Activated CD4-positive, alpha-beta T cell treated with anti-CD3 and anti-CD28 coated beads for 36 hours (primary cell): ENCODE measurements at regions not wholly inside any gene's neighbourhood (a gene's known extent, or its start where the extent isn't known, plus 50 kb on each side); places are given as distances from the start of the nearest gene placed in this dataset.
"Not testable (repeated sequence)": the region's sequence is repeated elsewhere in the genome, so short reads cannot be mapped to it uniquely, and the experiment has no call there.

ENCODE experiments used
- ATAC-seq: fragments of 200-7000 bp; cut with Tn5 transposase; one replicate; pipeline ENCODE4 v1.10.0; 2021; ENCODE audit warnings: mild to moderate bottlenecking, moderate library complexity
- CTCF ChIA-PET: fragments of 350-600 bp; sonication (Branson Sonifier 250); formaldehyde crosslinking; loops from one replicate; lab custom pipeline; 2021; ENCODE audit warnings: antibody characterized with exemption; lab: Charles Lee
- POLR2A ChIA-PET: fragments of 350-600 bp; sonication (Branson Sonifier 250); formaldehyde crosslinking; loops from one replicate; lab custom pipeline; 2021; ENCODE audit warnings: antibody characterized with exemption, inconsistent platforms; lab: Charles Lee
- DNase-seq: peaks from one replicate; pipeline ENCODE4 v3.0.0-alpha.2; 2020
- H3K27ac Mint-ChIP-seq: one replicate; pipeline ENCODE4 v1.8.0; 2021; ENCODE audit warnings: mixed read lengths
- H3K27me3 Mint-ChIP-seq: one replicate; pipeline ENCODE4 v1.8.0; 2021; ENCODE audit warnings: mixed read lengths
- H3K36me3 Mint-ChIP-seq: one replicate; pipeline ENCODE4 v1.8.0; 2021; ENCODE audit warnings: low read depth, mixed read lengths
- H3K4me1 Mint-ChIP-seq: one replicate; pipeline ENCODE4 v1.8.0; 2021; ENCODE audit warnings: mixed read lengths
- H3K4me3 Mint-ChIP-seq: one replicate; pipeline ENCODE4 v1.8.0; 2021; ENCODE audit warnings: mild to moderate bottlenecking, moderate library complexity, mixed read lengths
- H3K9me3 Mint-ChIP-seq: one replicate; pipeline ENCODE4 v1.8.0; 2021; ENCODE audit warnings: low read depth, mixed read lengths
- intact Hi-C, 2 experiments: fragments of 100-400 bp; cut with DNase I in 1 of 2; cut with micrococcal nuclease in 1 of 2; formaldehyde crosslinking; loops; one replicate each; pipeline versions ENCODE4 v1.14.2 to v1.15.1; 2022 to 2024; cut with DNase I, micrococcal nuclease

DNA sequence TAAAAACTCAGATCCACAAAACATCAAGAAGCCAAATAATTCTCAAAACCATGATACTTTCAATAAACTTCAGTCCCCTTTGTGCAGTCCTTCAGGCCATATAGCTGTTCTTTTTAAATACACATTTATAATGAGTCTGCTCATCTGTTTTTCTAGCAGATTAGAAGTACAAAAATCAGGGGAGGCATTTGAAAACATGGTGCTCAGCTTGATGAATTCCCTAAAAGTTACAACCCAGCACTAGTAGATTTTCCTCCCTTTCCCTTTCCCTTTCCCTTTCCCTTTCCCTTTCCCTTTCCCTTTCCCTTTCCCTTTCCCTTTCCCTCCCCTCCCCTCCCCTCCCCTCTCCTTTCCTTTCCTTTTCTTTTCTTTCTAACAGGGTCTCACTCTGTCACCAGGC is 884.6 kb upstream of the AMELY start:
- Mint-ChIP-seq H3K27ac (no peak overlapping the region), H3K4me3 (no peak overlapping the region), H3K36me3 (no peaks in the 10 kb centered on the region), H3K9me3 (peaks cover 3% of the 10 kb centered on the region), H3K27me3 (no peaks in the 10 kb centered on the region), H3K4me1 (no peaks in the 10 kb centered on the region)
- CTCF ChIA-PET, result no interaction called here
- intact Hi-C loops, result no loop called here
- POLR2A ChIA-PET, result no interaction called here
- DNase-seq (no peak), ATAC-seq (no peak)

DNA sequence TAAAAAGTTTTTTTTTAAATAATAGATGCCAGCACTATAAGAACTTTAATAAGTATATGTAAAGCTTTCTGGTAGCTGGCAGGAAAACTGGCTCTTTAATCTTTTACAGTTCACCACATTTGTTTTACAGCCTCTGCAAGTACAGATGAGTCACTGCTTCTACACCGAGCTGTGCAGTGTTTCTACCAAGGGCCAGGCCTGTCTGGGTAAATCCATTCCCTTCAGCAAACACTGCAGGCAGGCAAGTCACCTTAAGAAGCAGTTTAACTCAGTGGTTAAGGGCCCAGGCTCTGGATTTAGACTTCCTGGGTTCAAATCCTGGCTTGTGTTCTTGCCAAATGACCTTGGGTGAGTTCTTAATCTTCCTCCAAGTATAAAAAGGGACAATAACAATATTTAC is 882.9 kb upstream of the AMELY start:
- Mint-ChIP-seq H3K4me3 (no peak overlapping the region), H3K27ac (no peak overlapping the region), H3K27me3 (no peaks in the 10 kb centered on the region), H3K4me1 (no peaks in the 10 kb centered on the region), H3K9me3 (no peaks in the 10 kb centered on the region), H3K36me3 (no peaks in the 10 kb centered on the region)
- peak; percentile 27 for DNase-seq
- peak; percentile 75 for ATAC-seq
- POLR2A ChIA-PET, result no interaction called here
- intact Hi-C loops, result no loop called here
- CTCF ChIA-PET, result no interaction called here

DNA sequence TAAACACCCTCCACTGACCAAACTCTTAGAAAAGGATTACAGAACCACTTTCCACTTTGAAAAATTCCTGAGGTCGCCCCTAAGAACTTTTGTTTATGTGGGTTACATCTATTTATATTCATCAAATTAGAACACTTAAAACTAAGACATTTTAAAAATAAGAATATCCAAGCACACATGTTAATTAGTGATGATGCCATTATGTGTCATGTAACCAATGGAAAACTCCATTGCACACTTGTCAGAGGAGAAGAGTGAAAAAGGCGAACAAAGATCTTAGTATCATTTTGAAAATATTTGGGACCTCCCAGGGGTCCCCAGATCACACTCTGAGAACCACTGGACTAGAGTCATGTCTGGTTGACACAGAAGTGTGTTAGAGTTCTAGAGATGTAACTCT is 882.4 kb upstream of the AMELY start:
- intact Hi-C loops, result no loop called here
- Mint-ChIP-seq H3K27me3 (no peaks in the 10 kb centered on the region), H3K4me1 (no peaks in the 10 kb centered on the region), H3K9me3 (no peaks in the 10 kb centered on the region), H3K4me3 (no peak overlapping the region), H3K36me3 (no peaks in the 10 kb centered on the region), H3K27ac (no peak overlapping the region)
- DNase-seq (no peak), ATAC-seq (peak; percentile 33)
- ChIA-PET CTCF (no interaction called here), POLR2A (no interaction called here)

DNA sequence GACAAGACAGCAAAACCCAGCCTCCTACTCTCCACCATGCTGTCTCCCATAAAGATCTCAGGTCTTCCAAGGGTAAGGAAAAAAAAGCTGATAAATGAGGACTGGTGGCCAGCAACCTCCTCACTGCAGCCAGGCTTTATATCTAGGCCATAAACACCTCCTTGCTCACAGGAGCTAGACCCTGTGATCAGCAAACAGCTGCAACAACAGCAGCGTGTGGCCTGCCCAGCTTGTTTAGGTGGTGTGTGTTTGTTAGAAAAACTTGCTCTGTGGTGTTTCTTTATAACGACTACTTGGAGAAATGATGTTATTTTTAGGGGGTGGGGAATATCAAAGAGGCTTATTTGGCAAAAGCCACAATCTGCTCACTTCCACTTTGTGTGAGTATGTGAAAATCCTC is 880.9 kb upstream of the AMELY start:
- intact Hi-C loops, result no loop called here
- Mint-ChIP-seq H3K4me1 (no peaks in the 10 kb centered on the region), H3K27ac (no peak overlapping the region), H3K9me3 (no peaks in the 10 kb centered on the region), H3K27me3 (no peaks in the 10 kb centered on the region), H3K36me3 (no peaks in the 10 kb centered on the region), H3K4me3 (no peak overlapping the region)
- no peak for DNase-seq
- ATAC-seq, result no peak
- ChIA-PET CTCF (no interaction called here), POLR2A (no interaction called here)

DNA sequence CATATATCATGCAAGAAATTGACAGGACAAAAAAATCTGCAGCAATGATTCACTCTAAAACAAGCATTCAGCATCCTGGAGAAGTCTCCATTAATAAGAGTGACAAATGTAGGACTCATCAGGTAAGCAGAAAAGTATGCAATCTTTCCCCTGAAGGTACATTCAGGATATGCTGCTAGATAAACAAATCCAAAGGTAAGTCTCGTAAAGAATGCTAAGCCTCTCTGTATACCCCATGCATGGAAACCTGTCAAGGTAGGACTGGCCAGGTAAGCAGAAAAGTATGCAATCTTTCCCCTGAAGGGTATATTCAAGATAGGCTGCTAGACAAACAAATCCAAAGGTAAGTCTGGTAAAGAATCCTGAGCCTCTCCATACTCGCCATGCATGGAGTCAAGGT is 869.9 kb upstream of the AMELY start:
- ATAC-seq (no peak), DNase-seq (no peak)
- ChIA-PET CTCF (no interaction called here), POLR2A (interaction anchor here (0.7 kb wide), 1 partner anchor 427 kb away, joined by 5 read pairs; no protein-coding TSS in a partner anchor)
- Mint-ChIP-seq H3K36me3 (no peaks in the 10 kb centered on the region), H3K4me3 (no peak overlapping the region), H3K9me3 (no peaks in the 10 kb centered on the region), H3K27ac (no peak overlapping the region), H3K4me1 (no peaks in the 10 kb centered on the region), H3K27me3 (no peaks in the 10 kb centered on the region)
- intact Hi-C loops, result no loop called here

DNA sequence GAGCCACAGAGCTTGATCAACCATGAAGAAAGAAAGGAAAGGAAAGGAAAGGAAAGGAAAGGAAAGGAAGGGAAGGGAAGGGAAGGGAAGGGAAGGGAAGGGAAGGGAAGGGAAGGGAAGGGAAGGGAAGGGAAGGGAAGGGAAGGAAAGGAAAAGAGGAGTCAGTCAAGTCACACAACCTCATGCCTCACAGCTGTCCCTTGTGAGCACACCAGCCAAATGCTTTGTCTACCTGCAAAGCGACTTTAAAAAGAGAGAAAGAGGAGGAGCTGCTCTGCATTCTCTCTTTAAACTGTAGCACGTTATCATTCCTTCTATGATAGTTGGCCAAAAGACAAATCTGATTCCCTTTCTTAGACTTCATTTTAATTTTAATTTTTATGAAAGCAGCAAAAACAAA is 863.9 kb upstream of the AMELY start:
- H3K4me3 Mint-ChIP-seq, H3K4me1 Mint-ChIP-seq, ATAC-seq, POLR2A ChIA-PET, H3K36me3 Mint-ChIP-seq, H3K27ac Mint-ChIP-seq, CTCF ChIA-PET, DNase-seq, intact Hi-C loops, H3K9me3 Mint-ChIP-seq, H3K27me3 Mint-ChIP-seq: not testable (repeated sequence)

DNA sequence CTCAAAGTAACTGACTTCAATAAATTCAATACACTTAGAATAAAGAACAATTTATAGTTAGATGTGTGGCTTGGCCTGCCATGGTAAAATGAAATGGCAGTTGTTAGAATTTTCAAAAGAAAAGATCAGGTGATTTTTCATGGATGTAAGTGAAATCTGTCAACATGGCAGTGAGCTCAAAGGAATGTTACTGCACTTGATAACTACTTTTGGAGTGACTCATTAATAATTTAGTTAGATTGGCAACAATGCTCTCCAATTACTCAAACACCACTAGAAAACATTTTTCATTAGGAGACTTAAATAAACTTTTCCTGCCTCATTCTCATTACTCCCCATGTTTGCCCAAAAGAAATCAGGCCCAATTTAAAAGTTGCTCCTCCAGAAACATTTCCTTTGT is 860.2 kb upstream of the AMELY start:
- Mint-ChIP-seq H3K4me1 (no peaks in the 10 kb centered on the region), H3K27ac (no peak overlapping the region), H3K9me3 (no peaks in the 10 kb centered on the region), H3K4me3 (no peak overlapping the region), H3K36me3 (no peaks in the 10 kb centered on the region), H3K27me3 (no peaks in the 10 kb centered on the region)
- intact Hi-C loops, result no loop called here
- DNase-seq, result no peak
- ChIA-PET CTCF (no interaction called here), POLR2A (no interaction called here)
- ATAC-seq, result no peak

DNA sequence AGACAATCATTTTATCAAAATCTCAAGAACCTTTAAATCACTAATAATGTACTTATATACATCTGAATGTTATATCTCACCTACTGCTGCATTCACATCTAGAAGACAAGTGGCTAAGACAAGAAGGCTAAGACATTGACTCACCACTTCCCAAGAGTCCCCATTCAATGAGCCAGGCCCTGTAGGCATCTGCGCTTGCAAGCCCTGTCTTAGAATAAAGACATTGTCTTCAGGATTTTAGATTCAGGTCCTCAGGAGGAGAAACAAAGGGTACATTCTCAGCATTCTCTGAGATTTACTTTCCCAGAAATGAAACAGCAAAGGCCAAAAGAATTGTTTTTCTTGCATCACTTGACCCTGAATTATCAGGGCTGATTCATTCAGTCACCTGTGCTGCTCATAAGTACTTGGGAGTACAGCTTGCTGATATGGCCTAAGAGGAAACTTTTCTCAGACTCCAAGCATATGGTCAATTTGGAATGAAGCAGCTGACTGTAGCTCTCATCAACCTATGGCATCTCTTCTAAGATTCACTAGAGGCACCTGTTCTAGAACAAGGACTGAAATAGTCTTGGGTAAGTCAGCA is 858.3 kb upstream of the AMELY start:
- intact Hi-C loops, result no loop called here
- Mint-ChIP-seq H3K4me1 (no peaks in the 10 kb centered on the region), H3K27ac (no peak overlapping the region), H3K9me3 (no peaks in the 10 kb centered on the region), H3K27me3 (no peaks in the 10 kb centered on the region), H3K36me3 (no peaks in the 10 kb centered on the region), H3K4me3 (no peak overlapping the region)
- ATAC-seq (no peak), DNase-seq (no peak)
- CTCF ChIA-PET, result no interaction called here
- POLR2A ChIA-PET, result no interaction called here

DNA sequence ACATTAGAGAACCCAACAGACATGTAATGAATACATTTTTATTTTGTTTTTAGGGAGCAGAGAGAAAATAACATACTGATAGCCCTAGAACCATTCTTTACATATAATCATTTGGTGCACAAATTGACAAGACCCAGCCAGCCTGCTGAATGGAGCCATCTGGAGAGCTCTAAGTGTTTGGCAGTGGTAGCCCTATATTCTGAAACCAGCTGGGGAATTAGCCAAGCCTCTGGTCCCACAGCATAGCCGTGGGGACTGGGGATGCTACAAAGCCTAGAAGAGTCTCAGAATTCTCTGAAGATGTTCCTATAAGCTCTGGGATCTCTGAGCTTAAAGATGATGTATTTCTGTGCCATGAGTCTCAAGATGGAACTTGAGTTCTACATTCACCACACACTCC is 857.3 kb upstream of the AMELY start:
- H3K27ac Mint-ChIP-seq, result no peak overlapping the region
- H3K9me3 Mint-ChIP-seq, result no peaks in the 10 kb centered on the region
- H3K36me3 Mint-ChIP-seq, result no peaks in the 10 kb centered on the region
- ChIA-PET POLR2A (no interaction called here), CTCF (no interaction called here)
- ATAC-seq, result no peak
- H3K4me3 Mint-ChIP-seq, result no peak overlapping the region
- intact Hi-C loops, result no loop called here
- no peaks in the 10 kb centered on the region for H3K27me3 Mint-ChIP-seq
- no peaks in the 10 kb centered on the region for H3K4me1 Mint-ChIP-seq
- DNase-seq, result no peak

DNA sequence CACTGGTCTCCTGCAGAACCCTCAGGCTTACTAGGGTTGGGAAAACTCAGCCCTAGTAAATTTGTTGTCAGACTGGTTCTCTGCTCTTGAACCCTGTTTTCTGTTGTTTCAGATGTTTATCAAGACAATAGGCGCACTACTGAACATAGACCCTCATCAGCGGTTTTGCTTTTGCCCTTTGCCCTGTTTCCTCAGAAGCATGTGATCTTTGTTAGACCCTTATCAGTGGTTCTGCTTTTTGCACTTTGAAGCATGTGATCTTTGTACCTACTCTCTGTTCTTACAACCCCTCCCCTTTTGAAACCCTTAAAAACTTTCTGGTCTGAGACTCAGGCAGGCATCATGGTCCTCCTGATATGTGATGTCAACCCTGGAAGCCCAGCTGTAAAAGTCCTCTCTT is 842.2 kb upstream of the AMELY start:
- POLR2A ChIA-PET, result no interaction called here
- Mint-ChIP-seq H3K4me1 (no peaks in the 10 kb centered on the region), H3K27me3 (peaks cover under 1% of the 10 kb centered on the region), H3K36me3 (no peaks in the 10 kb centered on the region), H3K4me3 (no peak overlapping the region), H3K9me3 (no peaks in the 10 kb centered on the region), H3K27ac (no peak overlapping the region)
- ATAC-seq (no peak), DNase-seq (no peak)
- CTCF ChIA-PET, result no interaction called here
- intact Hi-C loops, result no loop called here

DNA sequence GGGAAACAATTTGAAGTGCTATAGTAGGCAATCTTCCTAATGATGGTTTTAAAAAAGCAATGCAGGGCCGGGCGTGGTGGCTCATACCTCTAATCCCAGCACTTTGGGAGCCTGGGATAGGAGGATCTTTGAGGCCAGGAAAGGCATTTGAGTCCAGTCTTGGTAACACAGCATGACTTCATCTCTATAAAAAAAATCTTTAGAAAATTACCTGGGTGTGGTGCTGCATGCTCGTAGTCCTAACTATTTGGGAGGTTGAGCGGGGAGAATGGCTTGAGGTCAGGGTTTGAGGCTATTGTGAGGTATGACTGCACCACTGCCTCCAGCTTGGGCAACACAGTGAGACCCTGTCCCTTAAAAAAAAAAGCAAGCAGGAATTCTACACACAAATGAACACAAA is 835.2 kb upstream of the AMELY start:
- Mint-ChIP-seq H3K4me3 (no peak overlapping the region), H3K27ac (no peak overlapping the region), H3K9me3 (no peaks in the 10 kb centered on the region), H3K4me1 (no peaks in the 10 kb centered on the region), H3K36me3 (no peaks in the 10 kb centered on the region), H3K27me3 (peaks cover 8% of the 10 kb centered on the region)
- intact Hi-C loops, result no loop called here
- CTCF ChIA-PET, result no interaction called here
- no peak for DNase-seq
- no peak for ATAC-seq
- POLR2A ChIA-PET, result no interaction called here

DNA sequence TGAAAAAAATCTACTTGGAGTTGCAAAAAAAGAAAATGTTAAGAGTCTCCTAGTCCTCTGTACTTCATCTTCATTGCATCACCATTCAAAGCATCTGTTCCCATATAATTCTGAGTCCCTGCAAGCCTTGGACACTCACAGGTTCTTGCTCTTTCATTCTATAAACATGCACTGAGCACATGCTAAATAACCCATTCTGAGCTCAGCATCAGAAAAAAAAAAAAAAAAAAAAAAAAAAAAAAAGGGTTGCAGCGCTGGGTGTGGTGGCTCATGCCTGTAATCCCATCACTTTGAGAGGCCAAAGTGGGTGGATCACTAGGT is 834.0 kb upstream of the AMELY start:
- Mint-ChIP-seq H3K27me3 (peaks cover 8% of the 10 kb centered on the region), H3K27ac (no peak overlapping the region), H3K9me3 (no peaks in the 10 kb centered on the region), H3K36me3 (no peaks in the 10 kb centered on the region), H3K4me1 (no peaks in the 10 kb centered on the region), H3K4me3 (no peak overlapping the region)
- no peak for DNase-seq
- no peak for ATAC-seq
- ChIA-PET CTCF (no interaction called here), POLR2A (no interaction called here)
- intact Hi-C loops, result no loop called here
